GM19467 (cell line): ENCODE measurements at regions not wholly inside any gene's neighbourhood (a gene's known extent, or its start where the extent isn't known, plus 50 kb on each side); places are given as distances from the start of the nearest gene placed in this dataset.
"Not testable (repeated sequence)": the region's sequence is repeated elsewhere in the genome, so short reads cannot be mapped to it uniquely, and the experiment has no call there.

ENCODE experiments used
- ATAC-seq: cut with Tn5 transposase; IDR thresholded peaks from one replicate; pipeline ENCODE4 v1.9.1; 2021; ENCODE audit warnings: mild to moderate bottlenecking, moderate library complexity; ENCODE audit not compliant: unreplicated experiment

DNA sequence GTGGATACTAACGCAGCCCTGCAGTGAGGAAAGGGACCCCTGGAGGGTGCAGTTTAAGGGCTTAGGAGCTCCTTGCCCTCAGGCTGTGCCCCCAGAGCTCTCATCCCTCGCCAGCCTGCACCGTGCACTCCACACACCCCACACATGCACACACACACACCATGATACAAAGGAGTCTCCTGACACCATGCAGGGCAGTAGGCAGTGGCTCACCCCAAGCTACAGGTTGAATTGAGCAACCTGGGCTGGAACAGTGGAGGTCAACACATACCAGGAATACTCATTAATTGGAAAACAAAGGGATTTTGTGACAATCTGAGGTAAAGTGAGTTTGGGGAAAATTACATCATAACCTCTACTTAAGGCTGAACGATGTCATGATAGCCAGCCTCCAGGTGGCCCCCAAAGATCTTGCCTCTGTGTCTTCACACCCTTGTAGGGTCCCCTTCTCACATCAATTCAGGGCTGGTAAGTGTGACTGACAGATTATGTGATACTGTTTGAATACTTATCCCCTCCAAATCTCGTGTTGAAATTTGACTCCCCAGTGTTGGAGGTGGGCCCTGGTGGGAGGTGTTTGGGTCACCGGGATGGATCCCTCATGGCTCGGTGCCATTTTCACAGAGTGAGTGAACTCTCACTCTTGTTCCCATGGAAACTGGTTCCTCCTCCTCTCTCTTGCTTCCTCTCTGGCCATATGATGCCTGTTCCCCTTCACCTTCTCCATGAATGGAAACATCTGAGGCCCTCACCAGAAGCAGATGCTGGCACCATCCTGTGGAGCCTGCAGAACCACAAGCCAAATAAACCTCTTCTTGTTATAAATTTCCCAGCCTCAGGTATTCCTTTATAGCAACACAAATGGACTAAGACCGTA, 111.0 kb upstream of the RAB4A start:
- no peak for ATAC-seq

DNA sequence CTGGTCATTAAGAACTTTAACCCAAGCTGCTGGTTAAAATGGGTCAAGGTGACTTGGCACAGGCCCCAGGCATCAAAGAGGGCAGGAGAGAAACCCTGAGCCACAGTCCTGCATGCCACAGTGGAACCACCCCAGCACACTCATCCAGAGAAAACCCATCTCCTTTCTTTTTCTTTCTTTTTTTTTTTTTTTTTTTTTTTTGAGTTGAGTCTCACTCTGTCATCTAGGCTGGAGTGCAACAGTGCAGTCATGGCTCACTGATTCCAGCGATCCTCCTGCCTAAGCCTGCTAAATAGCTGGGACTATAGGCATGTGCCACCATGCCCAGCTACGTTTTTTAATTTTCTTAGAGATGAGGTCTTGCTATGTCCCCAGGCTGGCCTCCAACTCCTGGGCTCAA, 109.2 kb upstream of the RAB4A start:
- ATAC-seq: no peak

DNA sequence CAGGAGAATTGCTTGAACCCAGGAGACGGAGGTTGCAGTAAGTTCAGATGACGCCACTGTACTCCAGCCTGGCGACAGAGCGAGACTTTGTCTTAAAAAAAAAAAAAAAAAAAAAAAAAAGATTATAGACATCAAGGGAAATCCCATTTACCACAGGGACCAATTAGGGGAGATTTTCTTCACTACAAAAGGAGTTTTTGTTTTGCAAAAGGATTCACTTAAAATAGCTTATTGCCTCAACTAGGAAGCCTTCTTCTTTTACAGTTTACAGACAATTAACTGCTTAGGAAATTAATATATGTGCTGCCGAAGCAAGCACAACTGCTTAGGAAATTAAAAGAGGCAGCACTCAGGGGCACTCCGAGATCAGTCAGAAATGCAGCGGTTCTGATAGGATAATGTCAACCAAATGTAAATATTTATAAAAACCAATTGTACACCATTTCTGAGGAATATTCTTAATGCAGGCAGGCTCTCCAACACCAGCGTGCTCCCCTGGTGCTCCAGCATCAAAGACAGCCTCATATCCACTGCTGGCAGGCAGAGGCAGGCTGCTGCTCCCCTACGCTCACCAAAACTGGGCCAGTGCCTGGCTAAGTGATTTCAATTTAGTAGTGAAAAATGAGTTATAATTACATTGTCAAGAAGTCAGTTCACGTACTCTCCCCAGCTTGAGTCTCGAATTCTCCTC, 107.9 kb upstream of the RAB4A start:
- no peak for ATAC-seq

DNA sequence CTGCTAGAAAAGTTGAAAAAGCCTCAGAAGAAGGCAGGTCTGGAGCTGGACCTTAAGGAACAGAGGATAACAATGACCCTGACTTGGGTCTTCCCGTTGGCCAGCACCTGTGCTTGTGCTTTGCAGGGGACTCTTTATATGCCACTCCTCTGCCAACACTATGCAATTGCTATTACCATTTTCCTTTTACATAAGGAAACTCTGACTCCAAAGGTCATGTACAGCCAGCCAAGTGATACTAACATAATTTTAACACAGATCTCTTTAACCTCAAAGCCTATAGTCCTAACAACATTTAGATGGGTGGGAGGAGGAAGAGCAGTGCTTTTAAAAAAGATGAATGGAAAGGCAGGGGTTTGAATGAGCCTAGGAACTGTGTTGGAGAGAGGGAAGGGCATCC, 106.6 kb upstream of the RAB4A start:
- no peak for ATAC-seq

DNA sequence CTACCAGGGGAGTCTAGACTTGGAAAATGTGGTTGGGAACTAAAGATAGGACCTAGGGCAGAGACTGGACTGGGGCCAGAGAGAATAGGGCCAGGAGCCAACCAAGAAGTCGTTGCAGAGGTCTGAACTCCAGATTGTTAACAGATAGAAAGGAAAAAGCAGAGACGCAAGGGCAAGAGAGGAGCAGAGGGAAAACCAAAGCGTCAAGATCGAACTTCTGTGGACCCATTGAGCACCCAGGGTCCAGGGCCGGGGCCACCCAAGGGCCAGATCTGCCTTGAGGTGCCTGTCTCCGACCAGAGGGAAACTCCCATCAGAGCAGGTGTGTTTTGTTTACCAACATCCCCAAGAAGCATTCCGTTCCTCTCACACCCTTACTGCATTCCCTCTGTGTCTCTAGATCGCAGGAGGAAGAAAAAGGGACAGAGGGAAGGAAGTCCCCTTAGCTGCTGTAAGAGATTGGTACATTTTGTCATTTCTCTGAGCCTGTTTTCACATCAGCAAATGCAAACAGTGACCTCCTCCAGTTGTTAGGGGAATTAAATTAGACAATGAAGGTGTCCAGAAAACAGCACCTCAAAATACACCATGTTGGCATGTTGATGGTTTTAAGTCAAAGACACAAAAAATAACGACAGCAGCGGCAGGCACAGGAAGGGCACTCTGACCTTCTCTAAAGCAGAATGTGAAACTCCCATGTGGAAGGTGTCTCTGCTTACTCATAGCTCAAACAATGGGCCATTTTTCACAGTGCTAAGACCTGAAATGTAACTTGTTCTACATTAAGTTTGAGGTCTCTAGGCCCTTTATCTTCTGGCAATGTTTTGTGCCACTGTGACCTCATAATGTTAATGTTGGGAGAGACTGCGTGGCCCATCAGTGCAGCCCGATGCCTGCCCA, 105.8 kb upstream of the RAB4A start:
- no peak for ATAC-seq

DNA sequence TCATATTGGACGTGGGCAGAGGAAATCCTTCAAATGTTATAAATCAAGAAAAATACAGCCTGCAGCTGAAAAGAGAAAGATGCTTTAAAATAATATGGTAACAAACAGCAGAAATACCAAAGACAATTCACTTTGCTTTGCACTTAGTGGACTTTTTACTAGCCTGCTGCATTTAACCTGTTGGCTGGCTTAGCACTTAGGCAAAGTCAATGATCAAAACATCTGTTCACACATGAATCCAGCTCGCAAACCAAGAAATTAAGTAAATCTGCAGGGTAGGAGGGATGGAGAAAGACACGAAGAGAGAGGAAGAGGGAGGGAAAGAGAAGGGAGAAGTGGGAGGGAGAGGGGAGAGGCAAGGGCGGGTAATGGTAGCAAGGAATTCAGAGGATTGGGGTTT, 103.6 kb upstream of the RAB4A start:
- no peak for ATAC-seq

DNA sequence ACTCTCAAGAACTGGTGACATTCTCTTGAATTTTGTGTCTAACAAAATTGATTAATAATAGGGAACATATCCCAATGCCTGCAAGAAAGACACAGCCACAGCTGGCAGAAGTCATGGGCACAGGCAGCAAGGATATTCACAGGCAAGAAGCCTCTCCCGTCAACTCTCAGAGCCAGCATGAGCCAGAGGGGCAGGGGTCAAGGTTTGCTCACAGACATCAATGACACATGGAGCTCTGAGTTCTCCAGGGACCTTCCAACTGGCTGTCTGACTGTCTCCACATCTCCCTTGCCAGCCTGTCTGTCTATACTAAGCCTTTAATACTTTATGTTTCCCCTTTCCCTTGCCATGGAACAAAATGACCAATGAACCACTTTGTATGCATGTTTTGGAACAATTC, 101.5 kb upstream of the RAB4A start:
- no peak for ATAC-seq

DNA sequence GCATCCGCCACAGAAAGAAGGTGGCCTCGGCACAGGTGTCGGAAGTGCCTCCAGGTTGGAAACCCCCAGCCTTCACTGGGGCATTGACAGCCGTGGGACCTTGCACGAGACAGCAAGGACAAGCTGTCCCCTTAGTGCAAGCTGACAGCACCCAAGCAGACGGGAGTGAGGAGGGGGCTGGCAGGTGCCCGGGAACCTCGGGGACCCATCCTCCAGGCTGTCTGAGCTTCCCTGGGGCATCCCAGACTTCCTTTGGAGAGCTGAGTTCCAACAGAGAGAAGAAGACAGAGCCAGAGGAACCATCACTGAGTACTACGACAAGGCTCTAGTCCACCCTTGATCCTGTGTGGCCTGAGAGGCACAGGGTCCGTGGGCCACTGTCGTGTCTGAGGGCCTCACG, 100.6 kb upstream of the RAB4A start:
- no peak for ATAC-seq

DNA sequence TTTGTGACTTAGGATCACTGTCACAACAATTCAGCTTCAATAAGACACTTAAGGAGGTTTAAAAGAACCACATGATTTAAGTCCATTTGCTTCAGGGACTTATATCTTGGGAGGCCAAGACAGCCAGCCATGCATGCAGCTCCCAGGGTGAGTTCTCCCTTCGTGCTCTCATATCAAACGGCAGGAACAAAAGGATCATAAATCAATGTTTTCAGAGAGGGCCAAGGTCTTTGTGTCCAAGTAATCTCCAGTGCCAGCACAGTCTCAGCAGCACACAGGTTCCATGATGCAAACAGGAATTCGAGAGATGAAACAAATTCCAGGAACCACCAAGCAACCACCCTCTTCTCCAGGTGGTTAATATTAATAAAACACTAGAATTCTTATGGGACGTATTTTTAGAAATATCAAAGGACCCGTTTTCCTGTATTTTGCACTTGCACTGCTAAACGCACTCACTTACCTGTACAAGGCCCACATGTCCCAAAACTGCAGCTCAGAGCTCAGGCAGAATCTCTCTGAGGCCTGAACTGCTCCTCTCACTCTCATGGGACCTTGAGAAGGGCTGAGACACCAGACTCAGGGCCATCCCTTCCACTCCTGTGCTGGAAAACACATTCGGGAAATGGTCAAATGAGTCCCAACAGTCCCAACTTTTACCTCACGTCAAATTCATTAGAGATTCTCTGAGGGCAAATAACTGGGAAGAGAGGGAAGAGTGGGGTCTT, 100.0 kb upstream of the RAB4A start:
- no peak for ATAC-seq

DNA sequence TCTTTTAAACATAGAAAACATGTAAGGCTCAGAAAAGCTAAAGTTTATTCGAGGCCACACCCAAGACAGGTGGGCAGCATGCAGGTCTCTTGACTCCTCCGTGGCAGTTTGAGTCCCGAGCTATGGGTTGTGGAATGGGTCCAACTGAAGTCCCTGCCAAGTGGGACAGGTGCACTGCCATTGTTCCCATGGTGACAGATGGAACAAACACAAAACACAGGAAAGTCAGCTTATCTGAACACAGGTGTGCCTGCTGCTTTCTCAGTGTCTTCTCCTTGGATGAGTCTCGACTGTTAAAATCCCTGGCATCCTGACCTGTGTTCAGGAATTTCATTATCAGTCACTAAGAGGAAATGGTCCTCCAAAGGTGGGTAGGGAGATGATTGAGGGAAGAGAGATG, 99.0 kb upstream of the RAB4A start:
- no peak for ATAC-seq

DNA sequence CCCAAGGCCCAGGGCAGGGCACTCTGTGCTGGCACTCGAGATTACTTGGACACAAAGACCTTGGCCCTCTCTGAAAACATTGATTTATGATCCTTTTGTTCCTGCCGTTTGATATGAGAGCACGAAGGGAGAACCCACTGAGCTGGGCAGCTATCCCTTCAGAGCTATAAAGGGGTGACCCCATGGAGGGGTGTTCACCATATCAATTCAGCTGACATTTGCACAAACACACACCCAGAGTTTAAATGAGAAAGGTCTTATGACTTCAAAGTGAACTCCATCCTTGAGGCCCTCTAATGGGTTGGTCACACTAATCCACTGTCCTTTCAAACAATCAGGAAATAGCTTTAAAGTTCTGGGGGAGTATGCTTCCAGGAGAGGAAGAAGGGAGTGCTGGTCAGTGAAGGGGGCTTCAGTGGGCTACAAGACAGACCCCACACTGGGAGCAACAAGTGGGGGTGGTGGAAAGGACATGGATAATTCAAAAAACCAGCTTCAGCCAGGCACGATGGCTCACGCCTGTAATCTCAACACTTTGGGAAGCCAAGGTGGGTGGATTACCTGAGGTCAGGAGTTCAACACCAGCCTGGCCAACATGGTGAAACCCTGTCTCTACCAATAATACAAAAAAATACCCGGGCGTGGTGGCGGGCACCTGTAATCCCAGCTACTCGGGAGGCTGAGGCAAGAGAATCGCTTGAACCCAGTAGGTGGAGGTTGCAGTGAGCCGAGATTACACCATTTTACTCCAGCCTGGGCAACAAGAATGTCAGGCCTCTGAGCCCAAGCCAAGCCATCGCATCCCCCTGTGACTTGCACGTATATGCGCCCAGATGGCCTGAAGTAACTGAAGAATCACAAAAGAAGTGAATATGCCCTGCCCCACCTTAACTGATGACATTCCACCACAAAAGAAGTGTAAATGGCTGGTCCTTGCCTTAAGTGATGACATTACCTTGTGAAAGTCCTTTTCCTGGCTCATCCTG, 97.1 kb upstream of the RAB4A start:
- not testable (repeated sequence) for ATAC-seq

DNA sequence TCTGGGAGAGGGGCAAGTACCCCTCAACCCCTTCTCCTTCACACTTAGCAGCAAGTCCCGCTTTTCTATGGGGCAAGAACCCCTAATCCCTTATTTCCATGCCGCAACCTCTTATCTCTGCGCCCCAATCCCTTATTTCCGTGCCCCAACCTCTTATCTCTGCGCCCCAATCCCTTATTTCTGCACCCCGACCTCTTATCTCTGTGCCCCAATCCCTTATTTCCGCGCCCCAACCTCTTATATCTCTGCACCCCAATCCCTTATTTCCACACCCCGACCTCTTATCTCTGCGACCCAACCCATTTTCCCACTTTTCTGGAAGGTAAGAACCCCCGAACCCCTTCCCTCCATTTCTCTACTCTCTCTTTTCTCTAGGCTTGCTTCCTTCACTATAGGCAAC, 95.6 kb upstream of the RAB4A start:
- ATAC-seq: not testable (repeated sequence)

DNA sequence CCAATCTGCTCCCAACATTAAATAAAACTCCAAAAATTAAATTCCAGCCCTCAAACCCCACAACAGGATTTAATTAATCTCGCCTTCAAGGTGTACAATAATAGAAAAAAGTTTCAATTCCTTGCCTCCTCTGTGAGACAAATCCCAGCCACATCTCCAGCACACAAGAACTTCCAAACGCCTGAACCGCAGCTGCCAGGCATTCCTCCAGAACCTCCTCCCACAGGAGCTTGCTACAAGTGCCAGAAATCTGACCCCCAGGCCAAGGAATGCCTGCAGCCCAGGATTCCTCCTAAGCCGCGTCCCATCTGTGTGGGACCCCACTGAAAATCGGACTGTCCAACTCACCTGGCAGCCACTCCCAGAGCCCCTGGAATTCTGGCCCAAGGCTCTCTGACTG, 94.5 kb upstream of the RAB4A start:
- not testable (repeated sequence) for ATAC-seq

DNA sequence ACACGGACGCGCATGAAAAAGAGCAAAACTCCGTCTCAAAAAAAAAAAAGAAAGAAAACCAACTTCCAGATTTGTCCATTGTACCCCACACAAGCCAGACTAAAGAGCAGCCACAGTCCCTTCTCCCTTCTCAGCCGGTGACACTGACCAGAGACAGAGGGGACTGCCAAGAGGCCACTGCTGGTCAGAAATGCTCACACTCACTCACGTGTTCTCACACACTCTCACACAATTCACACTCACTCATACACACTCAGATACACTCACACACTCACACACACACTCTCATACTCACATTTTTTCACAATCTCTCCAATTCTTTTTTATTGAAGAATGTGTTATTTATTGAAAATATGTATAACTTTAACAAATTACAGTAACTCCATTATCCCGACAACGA, 90.8 kb upstream of the RAB4A start:
- no peak for ATAC-seq

DNA sequence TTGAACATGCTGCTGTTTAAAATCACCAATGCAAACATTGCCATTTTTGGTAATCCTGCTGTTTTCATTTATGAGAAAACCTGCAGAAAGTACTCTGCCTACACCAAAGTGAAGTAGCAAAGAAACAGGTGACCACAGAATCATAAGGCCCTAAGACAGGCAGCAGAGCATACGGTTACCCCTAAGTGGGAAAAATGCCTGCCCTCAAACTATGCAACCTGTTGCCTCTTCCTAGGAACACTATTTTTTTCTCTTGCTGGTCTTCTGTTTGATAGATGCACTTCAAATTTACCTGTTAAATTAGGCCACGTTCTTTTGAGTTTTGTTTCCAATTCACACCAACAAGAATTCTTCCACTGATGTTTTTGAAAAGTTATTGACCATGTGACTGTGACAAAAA, 89.5 kb upstream of the RAB4A start:
- ATAC-seq: no peak

DNA sequence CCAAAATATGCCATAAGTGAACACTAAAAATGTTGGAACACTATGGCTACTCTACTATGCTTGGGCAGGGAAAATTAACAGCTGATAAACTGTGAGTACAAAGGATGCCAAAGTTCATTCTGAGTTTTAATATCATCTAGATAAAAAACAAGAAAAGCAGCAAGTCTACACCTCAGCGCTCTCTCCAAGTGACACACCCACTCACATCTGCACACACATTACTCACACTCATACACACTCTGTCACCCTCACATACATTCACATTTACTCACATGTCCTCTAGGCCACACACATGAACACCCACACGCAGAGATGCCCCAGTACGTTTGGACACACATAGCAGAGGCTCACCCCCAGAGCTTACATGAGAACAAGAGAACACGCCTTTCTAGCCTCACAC, 87.3 kb upstream of the RAB4A start:
- ATAC-seq: no peak

DNA sequence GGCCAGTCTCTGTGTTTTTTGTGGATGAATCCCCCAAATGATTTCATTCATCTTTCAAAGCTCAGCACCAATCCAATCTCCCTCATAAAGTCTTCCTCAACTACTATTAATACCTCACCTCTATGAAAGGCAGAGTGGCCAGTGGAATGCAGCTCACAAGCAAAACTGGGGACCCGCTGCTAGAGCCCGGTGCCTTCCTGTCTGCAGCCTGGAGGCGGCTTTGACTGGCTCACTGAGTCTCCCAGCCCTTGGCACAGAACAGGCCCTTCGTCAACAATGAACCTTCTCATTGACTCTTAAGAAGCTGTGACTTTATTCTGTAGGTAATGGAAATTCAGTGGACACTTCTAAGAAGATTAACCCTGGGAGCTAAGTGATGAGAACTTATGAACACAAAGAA, 86.8 kb upstream of the RAB4A start:
- no peak for ATAC-seq

DNA sequence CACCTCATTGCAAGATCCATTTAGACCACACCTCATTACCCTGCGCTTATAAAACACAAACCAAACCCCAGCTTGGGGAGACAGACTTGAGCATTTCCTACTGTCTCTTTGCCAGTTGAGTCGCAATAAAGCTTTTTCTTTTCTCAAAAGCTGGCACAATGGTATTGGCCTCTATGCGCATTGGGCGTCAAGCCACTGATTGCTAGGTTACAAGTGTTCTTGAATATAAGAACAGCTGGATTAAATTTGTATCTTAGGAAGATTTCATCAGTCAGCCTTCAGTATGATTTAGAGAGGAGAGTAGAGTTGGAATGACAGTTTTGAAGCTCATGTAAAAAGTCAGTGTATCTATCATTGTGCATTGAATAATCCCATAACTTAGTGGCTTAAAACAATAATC, 84.9 kb upstream of the RAB4A start:
- no peak for ATAC-seq

DNA sequence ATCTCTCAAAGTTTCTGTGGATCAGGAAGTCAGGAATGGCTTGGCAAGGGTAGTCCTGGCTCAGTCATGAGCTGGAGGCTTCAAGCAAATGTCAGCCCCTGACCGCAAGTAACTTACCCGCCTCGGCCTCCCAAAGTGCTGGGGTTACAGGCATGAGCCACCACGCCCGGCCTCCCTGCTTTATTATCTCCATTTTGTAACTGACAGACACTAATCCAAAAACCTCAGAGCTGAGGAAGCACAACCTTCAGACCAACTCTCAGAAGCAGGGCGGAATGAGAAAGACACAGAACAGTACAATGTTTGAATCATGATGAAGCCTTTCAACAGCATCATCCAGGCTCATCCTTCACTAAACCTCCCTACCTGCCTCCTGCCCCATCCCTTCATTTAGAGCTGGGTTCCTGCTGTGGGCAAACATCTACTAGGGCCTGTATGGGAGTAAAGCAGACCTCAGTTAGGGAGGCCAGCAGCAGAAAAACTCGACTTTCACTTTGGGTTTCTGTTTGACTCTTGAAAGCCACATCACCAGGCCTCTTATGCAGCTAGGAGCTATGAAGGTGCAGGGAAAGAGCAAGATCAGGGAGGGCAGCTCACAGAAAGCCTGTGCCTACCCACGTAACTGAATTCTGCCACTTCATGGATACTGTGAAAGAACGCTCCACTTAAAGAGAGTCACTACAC, 84.4 kb upstream of the RAB4A start:
- ATAC-seq: peak; percentile 81
